Peyer's patch (tissue), 4 donors: ENCODE measurements at regions not wholly inside any gene's neighbourhood (a gene's known extent, or its start where the extent isn't known, plus 50 kb on each side); places are given as distances from the start of the nearest gene placed in this dataset.

ENCODE experiments used
- POLR2A ChIP-seq, 2 donors: fragments of 450-650 bp; IDR thresholded peaks; one replicate each; pipeline ENCODE4 v1.5.1; 2017; ENCODE audit warnings: antibody characterized with exemption in 2 of 2, mild to moderate bottlenecking in 2 of 2, moderate library complexity in 2 of 2
- TF ChIP-seq, protein P1 (sequence below), 6 experiments: fragments of 450-650 bp in 4 of 6; fragments of 200-600 bp in 2 of 6; sonication (generic) in 1 of 6; IDR thresholded peaks; one replicate each; pipeline ENCODE4 v1.5.1; 2017 to 2019; ENCODE audit warnings: antibody characterized with exemption in 6 of 6, mild to moderate bottlenecking in 3 of 6, moderate library complexity in 1 of 6

DNA sequence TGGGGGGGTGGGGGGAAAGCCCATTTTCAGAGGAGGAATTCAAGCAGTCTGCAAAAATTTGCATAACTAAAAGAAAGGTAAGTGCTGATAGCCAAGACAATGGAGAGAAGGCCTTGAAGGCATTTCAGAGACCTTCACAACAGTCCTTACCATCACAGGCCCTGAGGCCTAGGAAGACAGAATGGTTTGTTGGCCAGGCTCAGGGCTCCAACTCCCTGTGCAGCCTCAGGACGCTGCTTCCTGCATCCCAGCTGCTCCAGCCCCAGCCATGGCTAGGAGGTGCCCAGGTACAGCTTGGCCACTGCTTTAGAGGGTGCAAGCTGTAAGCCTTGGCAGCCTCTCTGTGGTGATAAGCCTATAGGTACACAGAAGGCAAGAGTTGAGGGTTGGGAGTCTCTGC lies 571.6 kb downstream of the MATN1 start:
- TF ChIP-seq POLR2A (IDR thresholded peaks at IDR 0.05) = no peak
- TF ChIP-seq, protein P1, sequence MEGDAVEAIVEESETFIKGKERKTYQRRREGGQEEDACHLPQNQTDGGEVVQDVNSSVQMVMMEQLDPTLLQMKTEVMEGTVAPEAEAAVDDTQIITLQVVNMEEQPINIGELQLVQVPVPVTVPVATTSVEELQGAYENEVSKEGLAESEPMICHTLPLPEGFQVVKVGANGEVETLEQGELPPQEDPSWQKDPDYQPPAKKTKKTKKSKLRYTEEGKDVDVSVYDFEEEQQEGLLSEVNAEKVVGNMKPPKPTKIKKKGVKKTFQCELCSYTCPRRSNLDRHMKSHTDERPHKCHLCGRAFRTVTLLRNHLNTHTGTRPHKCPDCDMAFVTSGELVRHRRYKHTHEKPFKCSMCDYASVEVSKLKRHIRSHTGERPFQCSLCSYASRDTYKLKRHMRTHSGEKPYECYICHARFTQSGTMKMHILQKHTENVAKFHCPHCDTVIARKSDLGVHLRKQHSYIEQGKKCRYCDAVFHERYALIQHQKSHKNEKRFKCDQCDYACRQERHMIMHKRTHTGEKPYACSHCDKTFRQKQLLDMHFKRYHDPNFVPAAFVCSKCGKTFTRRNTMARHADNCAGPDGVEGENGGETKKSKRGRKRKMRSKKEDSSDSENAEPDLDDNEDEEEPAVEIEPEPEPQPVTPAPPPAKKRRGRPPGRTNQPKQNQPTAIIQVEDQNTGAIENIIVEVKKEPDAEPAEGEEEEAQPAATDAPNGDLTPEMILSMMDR (IDR thresholded peaks at IDR 0.05) = no peak
